Vagina (tissue), 2 donors: ENCODE measurements at regions not wholly inside any gene's neighbourhood (a gene's known extent, or its start where the extent isn't known, plus 50 kb on each side); places are given as distances from the start of the nearest gene placed in this dataset.

Experiments used
- CTCF ChIP-seq, 3 experiments: fragments of 450-650 bp in 2 of 3; fragments of 200-600 bp in 1 of 3; sonication (generic) in 1 of 3; IDR thresholded peaks; one replicate each; pipeline ENCODE4 v1.5.1; 2017 to 2019; ENCODE audit warnings: antibody characterized with exemption in 3 of 3, mild to moderate bottlenecking in 2 of 3, moderate library complexity in 2 of 3
- POLR2A ChIP-seq, 2 donors: fragments of 450-650 bp; IDR thresholded peaks; one replicate each; pipeline ENCODE4 v1.6.1; 2017; ENCODE audit warnings: antibody characterized with exemption in 2 of 2, mild to moderate bottlenecking in 2 of 2, moderate library complexity in 2 of 2

- TF ChIP-seq CTCF (IDR thresholded peaks at IDR 0.05) (no peak), POLR2A (IDR thresholded peaks at IDR 0.05) (no peak)
These were observed 76.0 kb upstream of the GTF3A start for GRCh38 chr13:27348461-27348860.
